Superior temporal gyrus (tissue), 1 donor: ENCODE measurements at regions not wholly inside any gene's neighbourhood (a gene's known extent, or its start where the extent isn't known, plus 50 kb on each side); places are given as distances from the start of the nearest gene placed in this dataset.

Source experiments
- DNase-seq: peaks from one replicate; pipeline ENCODE4 v3.0.0-alpha.2; 2016; ENCODE audit errors: extremely low spot score

- no peak for DNase-seq
Observed at GRCh38 chr6:104095661-104096416, 763.9 kb downstream of the HACE1 start.

DNA sequence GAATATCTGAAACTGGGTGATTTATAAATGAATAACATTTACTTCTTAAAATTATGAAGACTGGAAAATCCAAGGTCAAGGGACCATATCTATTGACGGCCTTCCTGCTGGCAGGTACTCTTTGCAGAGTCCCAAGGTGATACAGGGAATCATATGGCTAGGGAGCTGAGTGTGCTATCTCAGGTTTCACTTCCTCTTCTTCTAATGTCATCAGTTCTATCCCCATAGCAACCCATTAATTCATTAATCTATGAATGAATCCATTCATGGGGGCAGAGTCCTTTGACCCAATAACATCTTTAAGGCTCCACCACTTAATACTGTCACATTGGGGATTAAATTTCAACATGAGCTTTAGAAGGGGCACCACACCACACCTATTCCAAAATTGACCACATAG lies 772.0 kb downstream of the HACE1 start:
- no peak for DNase-seq

DNA sequence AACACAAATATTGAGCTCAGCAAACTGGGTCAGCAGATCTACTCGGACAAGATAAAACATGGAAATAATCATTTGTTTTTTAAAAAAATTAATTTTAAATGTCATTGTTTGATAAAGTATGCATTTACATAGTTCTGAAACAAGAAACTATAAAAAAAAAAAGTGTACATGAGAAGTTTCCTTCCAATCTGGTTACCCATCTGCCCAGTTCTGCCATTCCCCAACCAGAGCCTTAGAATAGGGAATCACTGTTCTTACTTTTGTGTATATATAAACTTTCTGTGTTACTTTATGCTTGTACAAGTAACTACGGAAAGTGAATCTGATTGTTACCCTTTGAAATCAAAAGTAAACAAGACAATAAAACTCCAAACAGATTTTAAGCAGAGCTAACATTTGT lies 791.4 kb downstream of the HACE1 start:
- no peak for DNase-seq

DNA sequence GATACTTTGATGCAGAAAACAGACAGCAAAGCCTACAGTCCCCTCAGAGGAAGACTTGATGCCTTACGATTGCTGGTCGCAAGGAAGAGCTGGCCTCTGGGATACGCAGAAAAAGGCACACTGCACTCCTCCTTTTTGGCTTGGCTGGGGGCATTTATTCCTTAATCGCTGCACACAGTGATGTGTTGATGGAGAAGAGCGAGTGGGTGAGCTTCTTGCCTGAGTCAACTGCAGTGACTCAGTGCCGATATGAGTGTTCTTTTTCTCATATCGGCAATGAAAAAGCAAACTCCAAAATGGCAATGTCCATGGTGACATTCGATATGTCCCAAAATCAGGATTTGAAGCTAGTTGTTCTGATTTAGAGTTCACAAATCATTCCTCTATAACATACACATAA lies 794.8 kb downstream of the HACE1 start:
- no peak for DNase-seq

- no peak for DNase-seq
Observed at GRCh38 chr6:104050455-104050854, 809.3 kb downstream of the HACE1 start.

DNA sequence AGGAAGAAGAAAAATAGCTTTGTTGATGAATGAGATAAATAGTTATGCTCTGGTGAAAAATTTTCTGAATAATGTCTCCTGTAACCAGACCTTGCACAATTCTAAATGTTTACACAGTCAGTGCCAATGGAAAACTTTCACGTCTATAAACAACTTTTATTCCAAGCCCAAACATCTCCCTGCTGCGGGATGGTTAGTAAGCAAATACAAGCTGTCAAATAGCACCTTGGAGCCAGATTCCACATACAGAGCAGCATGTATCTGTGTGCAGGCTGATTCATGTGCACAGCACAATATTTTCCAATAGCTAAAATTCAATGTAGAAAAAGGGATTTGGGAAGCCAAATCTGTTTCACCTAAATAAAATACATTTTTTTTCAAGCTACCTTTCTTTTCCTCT lies 813.3 kb downstream of the HACE1 start:
- DNase-seq = no peak

- DNase-seq = no peak
Observed at GRCh38 chr6:104031346-104031745, 828.4 kb downstream of the HACE1 start.

DNA sequence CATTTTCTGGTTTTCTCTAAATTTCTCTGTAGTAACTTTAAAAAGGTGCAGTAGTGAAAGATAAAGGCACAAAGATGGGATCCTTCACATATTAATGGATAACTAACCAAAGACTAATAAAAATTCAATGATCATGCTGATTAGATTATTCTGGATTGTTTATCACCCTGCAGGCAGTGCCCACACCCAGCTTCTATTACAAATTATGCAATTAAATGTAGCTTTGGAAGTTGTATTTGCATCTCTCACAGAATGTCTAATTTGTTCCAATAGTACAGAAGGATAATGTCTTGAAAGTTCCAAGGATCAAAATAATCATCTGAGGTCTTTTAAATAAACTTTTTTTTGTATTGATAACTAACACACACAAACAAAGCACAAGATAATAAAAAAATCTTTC lies 837.6 kb downstream of the HACE1 start:
- DNase-seq = no peak

GRCh38 chr6:104019075-104019753 lies 840.5 kb downstream of the HACE1 start:
- no peak for DNase-seq

- DNase-seq = no peak
Observed at GRCh38 chr6:104017410-104018381, 842.0 kb downstream of the HACE1 start.

- DNase-seq = no peak
Observed at GRCh38 chr6:104014163-104014959, 845.4 kb downstream of the HACE1 start.

- DNase-seq = no peak
Observed at GRCh38 chr6:104013312-104013971, 846.3 kb downstream of the HACE1 start.

DNA sequence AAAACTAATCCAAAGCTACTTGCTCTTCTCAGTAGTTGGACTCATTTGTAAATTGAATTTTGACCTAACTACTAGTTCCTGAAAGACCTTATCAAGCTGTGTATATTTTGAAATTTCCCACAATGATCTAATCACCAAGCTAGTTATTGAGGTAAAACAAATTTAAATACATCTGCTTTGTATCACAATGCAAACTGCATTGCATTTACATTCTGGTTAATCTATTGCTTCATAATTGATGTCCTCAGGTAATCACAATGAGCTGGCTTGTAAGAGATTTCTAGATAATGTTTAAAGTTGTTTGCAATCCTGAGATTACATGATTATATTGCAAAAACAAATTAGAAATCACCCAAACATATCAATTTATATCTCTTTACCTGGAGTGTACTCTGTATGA lies 848.8 kb downstream of the HACE1 start:
- DNase-seq = no peak

GRCh38 chr6:104003803-104004516 lies 855.8 kb downstream of the HACE1 start:
- no peak for DNase-seq

DNA sequence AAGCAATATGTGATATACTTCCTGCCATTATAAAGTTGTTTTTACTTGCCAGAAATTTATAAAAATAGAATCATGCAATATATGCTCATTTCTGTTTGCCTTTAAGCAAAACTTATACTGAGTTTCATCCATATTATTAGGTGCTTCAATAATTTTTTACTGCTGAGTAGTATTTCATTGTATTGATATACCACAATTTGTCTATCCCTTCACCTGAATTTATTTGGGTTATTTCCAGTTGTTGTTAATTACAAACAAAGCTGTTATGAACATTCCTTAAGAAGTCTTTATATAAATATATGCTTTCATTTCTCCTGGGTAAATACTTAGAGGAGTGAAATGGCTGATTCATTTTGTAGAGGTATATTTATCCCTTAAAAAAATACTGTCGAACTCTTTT lies 864.1 kb downstream of the HACE1 start:
- no peak for DNase-seq

DNA sequence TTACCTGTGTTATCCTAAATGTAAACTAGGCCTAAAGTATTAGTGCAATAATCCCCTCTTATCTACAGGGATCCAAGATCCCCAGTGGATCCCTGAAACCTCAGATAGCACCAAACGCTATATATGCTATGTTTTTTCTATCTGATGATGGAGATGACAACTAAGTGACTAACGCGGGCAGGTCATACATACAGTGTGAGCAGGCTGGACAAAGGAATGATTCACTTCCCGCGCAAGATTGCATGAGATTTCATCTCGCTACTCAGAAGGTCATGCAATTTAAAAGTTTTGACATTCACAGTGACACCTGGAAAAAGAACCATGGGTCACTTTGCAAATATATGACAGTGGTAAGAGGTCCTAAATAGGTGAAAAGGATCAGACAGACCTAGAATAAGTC lies 875.9 kb downstream of the HACE1 start:
- DNase-seq = no peak

GRCh38 chr6:103983011-103983410 lies 876.7 kb downstream of the HACE1 start:
- DNase-seq = no peak

GRCh38 chr6:103982574-103982973 lies 877.1 kb downstream of the HACE1 start:
- no peak for DNase-seq

GRCh38 chr6:103979308-103979707 lies 880.4 kb downstream of the HACE1 start:
- no peak for DNase-seq

DNA sequence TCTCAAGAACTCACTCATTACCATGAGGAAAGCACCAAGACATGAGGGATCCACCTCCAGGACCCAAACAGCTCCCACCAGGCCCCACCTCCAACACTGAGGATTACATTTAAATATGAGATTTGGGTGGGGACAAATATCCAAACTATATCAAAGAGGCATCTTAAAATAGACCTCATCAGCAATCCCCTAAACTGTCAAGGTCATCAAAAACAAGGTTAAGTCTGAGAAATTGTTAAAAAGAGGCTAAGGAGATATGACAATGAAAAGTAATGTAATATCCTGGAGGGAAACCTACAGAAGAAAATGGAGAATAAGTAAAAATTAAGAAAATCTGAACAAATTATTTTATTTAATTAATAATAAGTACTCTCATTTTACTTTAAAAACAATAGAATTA lies 922.3 kb downstream of the HACE1 start:
- DNase-seq = no peak
